D721Med (cell line): ENCODE measurements at regions not wholly inside any gene's neighbourhood (a gene's known extent, or its start where the extent isn't known, plus 50 kb on each side); places are given as distances from the start of the nearest gene placed in this dataset.
"Not testable (repeated sequence)": the region's sequence is repeated elsewhere in the genome, so short reads cannot be mapped to it uniquely, and the experiment has no call there.

ENCODE experiments used
- DNase-seq: peaks from one replicate; pipeline ENCODE4 v3.0.0; 2011; ENCODE audit warnings: low spot score; ENCODE audit not compliant: insufficient read length
- FAIRE-seq: peaks from 2 replicates; lab custom pipeline; 2011; peaks lifted over from hg19 to GRCh38; lab: Jason Lieb, UNC
- CTCF ChIP-seq: IDR thresholded peaks from 2 replicates; pipeline ENCODE4 v1.5.1; 2012; ENCODE audit warnings: mild to moderate bottlenecking, control low read depth; ENCODE audit not compliant: insufficient read depth; ENCODE audit errors: missing control alignments

- TF ChIP-seq CTCF = no peak
- FAIRE-seq = no peak
- no peak for DNase-seq
Measured at GRCh38 chr16:60611844-60612243, 1424.4 kb downstream of the CDH8 start.

- no peak for TF ChIP-seq CTCF
- DNase-seq = no peak
- FAIRE-seq = no peak
Measured at GRCh38 chr16:60608971-60609370, 1427.3 kb downstream of the CDH8 start.

DNA sequence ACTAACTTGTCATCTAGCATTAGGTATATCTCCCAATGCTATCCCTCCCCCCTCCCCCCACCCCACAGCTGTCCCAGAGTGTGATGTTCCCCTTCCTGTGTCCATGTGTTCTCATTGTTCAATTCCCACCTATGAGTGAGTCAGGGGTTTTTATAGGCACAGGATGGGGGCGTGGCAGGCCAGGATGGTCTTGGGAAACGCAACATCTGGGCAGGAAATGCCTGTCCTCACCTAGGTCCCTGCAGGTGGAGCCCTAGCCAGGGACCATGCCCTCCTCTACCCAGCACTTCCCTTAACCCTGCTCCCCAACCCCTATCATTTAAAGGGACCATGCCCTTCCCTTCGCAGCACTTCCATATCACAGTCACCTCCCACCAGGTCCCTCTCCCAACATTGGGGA is 1430.6 kb downstream of the CDH8 start:
- FAIRE-seq, DNase-seq: not testable (repeated sequence)

DNA sequence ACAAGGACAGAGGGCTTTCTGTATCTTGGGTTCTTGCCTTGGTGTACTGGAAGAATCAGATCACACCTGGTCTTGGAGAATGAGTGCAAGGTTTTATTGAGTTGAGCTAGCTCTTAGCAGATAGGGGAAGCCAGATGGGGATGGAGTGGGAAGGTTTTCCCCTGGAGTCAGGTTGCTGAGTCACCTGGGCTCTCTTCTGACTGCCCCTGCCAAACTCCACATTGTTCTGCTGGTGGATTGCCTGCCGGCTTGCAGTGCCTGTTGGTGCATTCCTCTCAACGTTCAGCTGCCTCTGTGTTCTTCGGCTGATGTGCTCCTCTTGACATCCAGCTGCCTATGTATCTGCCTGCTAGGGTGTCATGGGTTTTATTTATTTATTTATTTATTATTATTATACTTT is 1431.1 kb downstream of the CDH8 start:
- FAIRE-seq = no peak
- no peak for TF ChIP-seq CTCF

DNA sequence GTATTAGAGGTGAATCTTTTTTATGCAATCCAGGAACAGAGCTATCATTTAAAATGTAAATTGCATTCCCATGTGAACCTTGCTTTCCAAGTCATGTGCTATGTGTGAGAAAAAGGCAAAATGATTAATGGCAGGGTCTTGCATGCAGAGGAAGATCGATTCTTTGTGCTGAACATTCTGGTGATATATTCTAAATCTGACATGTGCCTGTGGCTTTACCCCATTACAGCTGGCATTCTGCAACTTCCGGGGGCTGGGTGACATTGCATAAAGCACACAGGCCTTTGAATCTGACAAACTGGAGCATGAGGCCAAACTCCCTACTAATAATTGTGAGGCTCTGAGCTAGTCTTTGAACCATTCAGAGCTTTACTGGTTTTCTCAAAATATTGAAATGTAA is 1449.7 kb downstream of the CDH8 start:
- FAIRE-seq (no peak), DNase-seq (no peak)
- TF ChIP-seq CTCF = no peak

More for the DNA sequence above, 1431.1 kb downstream of the CDH8 start:
- no peak for DNase-seq

GRCh38 chr16:60582528-60582927 is 1453.7 kb downstream of the CDH8 start:
- DNase-seq (no peak), FAIRE-seq (no peak)
- TF ChIP-seq CTCF = no peak

DNA sequence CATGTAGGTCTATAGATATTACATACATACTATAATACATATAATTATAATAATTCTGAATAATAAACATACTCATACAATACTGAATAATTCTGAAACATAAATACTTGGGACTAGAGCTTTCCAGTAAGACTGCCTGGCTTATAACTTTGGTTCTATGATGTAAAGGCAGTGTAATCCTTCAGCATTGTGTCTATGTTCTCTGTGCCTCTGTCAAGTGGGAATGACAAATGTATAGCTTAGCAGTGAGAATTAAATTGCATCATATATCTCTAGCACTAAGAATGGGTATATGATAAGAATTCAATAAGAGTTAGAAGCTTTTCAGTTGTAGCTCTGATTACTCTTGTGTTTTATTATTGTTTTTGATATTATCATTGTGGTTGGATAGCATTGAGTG is 1469.3 kb downstream of the CDH8 start:
- no peak for TF ChIP-seq CTCF
- DNase-seq (no peak), FAIRE-seq (no peak)

DNA sequence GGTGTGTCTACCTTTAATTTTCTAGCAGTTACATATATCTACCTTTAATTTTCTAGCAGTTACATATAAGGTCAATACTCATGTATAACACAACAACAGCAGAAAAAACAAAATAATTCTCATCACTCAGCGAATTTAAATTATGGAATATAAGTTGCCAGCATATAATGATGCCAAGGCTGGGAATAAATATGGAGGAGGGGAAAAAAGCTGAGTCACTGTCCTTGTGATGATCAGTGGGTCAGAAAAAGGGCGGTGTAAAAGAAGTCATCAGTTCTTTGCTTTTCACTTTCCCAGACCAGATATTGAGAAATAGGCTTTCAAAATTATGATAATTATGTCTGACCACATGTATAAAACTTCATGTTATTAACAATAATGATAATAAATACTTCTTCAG is 1471.7 kb downstream of the CDH8 start:
- DNase-seq = no peak
- FAIRE-seq = no peak
- no peak for TF ChIP-seq CTCF
